ENCODE measurements at regions not wholly inside any gene's neighbourhood (a gene's known extent, or its start where the extent isn't known, plus 50 kb on each side); places are given as distances from the start of the nearest gene placed in this dataset.

DNA sequence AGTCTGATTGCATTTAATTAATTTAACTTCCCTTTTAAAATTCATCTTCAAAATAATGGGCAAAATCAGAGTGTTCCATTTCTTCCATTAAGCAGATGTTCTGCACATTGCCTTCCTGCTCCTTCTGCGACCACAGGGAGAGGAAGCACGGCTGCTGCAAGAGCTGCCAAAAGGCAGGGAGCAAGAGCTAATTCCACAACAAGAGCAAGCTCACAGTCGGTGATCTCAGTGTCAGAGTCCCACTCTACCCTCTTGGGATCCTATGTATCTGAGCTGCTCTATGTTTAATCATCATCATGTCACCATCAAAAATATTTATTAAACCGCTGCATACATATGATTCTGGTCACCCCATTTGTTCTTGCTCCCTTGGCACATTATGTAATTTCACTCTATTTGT is 255.3 kb upstream of the CAMK1G start:
- Mint-ChIP-seq H3K4me3 (no peak overlapping the region), H3K27me3 (ENCODE audit: insufficient read depth) (no peaks in the 10 kb centered on the region; the same call in none of the 2 replicates), H3K9me3 (no peaks in the 10 kb centered on the region), H3K4me1 (ENCODE audit: low read depth) (peaks cover 7% of the 10 kb centered on the region; the same call in 1 of the 2 replicates), H3K27ac (no peak overlapping the region), H3K36me3 (ENCODE audit: low read depth) (no peaks in the 10 kb centered on the region)
- no peak for TF ChIP-seq CTCF (IDR thresholded peaks at IDR 0.05)
- DNase-seq: no peak

DNA sequence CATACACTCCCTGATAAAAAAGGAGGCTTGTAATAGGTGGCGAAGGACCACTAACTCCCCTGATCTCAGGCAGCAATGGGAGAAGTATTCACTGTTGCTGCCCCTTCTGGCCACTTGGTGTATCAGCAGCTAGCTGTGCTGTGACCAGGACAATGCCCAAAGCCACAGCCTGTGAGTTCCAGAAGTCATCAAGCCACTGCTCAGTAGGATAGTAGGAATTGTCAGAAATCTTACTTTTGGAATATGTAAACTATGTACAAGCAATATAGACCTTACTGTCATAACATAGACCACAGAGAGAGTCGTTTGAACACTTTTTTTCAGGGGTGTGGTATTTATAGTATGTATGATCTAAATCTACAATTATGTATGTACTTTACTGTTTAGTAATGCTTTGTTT is 248.3 kb upstream of the CAMK1G start:
- no peaks in the 10 kb centered on the region for H3K36me3 Mint-ChIP-seq (ENCODE audit: low read depth)

DNA sequence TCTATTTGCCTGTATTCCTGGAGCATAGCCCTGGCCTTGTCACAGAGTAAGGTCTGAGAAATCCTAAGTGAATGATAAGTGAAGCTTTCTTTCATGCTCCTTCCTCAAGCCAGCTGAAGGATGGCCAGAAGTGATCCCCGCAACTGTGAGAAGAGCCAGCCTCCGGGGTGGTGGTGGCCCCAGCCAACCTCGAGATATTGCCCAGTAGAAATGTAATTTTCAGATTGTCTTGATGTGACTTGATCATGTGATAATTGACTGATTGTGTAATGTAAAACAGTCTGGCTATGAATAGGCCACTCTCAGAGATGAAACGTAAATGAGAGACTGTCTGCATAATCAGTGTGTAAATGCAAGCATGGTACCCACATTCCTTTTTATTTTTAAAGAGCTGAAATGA is 242.4 kb upstream of the CAMK1G start:
- no peak overlapping the region for H3K4me3 Mint-ChIP-seq
- H3K27ac Mint-ChIP-seq: no peak overlapping the region
- DNase-seq: no peak
- H3K9me3 Mint-ChIP-seq: no peaks in the 10 kb centered on the region
- H3K4me1 Mint-ChIP-seq (ENCODE audit: low read depth): peaks cover 20% of the 10 kb centered on the region
- H3K36me3 Mint-ChIP-seq (ENCODE audit: low read depth): no peaks in the 10 kb centered on the region
- TF ChIP-seq CTCF (IDR thresholded peaks at IDR 0.05): no peak
- H3K27me3 Mint-ChIP-seq (ENCODE audit: insufficient read depth): peaks cover 2% of the 10 kb centered on the region; the same call in 1 of the 2 replicates

More for the DNA sequence above, 248.3 kb upstream of the CAMK1G start:
- Mint-ChIP-seq H3K4me3 (no peak overlapping the region), H3K4me1 (ENCODE audit: low read depth) (peaks cover 8% of the 10 kb centered on the region), H3K27ac (no peak overlapping the region), H3K9me3 (no peaks in the 10 kb centered on the region), H3K27me3 (ENCODE audit: insufficient read depth) (no peaks in the 10 kb centered on the region; the same call in none of the 2 replicates)
- peak; percentile 88 for TF ChIP-seq CTCF (IDR thresholded peaks at IDR 0.05)
- DNase-seq: peak; percentile 38

DNA sequence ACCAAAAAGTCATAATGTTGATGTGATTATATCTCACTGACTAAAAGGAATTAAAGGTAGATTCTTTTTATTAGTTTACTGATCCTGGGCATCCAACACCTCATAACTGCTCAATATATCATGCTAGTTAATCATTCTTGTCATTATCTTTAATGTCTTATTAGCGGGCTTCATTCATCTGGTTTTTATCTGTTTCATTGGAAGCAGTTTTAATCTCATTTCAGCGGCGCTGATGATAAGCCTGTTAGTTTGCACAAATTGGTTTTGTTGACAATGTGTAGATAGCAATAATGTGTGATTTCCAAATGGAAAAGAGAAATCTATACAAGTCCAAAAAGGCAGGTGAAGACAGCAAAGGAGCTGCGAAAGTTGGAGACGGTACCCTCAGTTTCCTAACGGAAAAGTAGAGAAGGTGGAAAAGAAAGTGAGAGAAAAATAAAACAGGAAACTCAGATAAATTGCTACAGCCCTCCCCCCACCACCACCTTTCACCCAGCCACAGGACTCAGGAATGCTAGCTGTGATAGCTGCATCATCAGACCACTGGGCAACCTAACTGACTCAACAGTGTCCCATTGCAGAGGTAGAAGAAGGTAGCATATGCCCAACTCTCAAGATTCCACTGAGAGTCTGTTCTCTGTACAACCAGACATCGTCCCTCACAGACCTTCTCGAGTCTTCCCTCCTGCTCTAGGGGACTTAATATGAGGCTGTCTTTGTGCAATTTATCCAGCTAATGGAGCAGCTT is 241.7 kb upstream of the CAMK1G start:
- no peak overlapping the region for H3K4me3 Mint-ChIP-seq
- no peak for DNase-seq
- no peak for TF ChIP-seq CTCF (IDR thresholded peaks at IDR 0.05)
- H3K9me3 Mint-ChIP-seq: no peaks in the 10 kb centered on the region
- H3K27ac Mint-ChIP-seq: no peak overlapping the region
- H3K36me3 Mint-ChIP-seq (ENCODE audit: low read depth): no peaks in the 10 kb centered on the region
- peaks cover 2% of the 10 kb centered on the region; the same call in 1 of the 2 replicates for H3K27me3 Mint-ChIP-seq (ENCODE audit: insufficient read depth)
- peaks cover 20% of the 10 kb centered on the region for H3K4me1 Mint-ChIP-seq (ENCODE audit: low read depth)

- H3K4me1 Mint-ChIP-seq (ENCODE audit: low read depth): peaks cover 20% of the 10 kb centered on the region
- no peaks in the 10 kb centered on the region for H3K9me3 Mint-ChIP-seq
- no peaks in the 10 kb centered on the region for H3K36me3 Mint-ChIP-seq (ENCODE audit: low read depth)
- H3K27ac Mint-ChIP-seq: peak overlapping the region; percentile 38; the same call in 1 of the 2 replicates
- H3K4me3 Mint-ChIP-seq: peak overlapping the region; percentile 74
- DNase-seq: no peak
- peaks cover 2% of the 10 kb centered on the region; the same call in 1 of the 2 replicates for H3K27me3 Mint-ChIP-seq (ENCODE audit: insufficient read depth)
- TF ChIP-seq CTCF (IDR thresholded peaks at IDR 0.05): no peak
These were observed 240.9 kb upstream of the CAMK1G start for GRCh38 chr1:209342441-209343175.

Data from HFFc6 (cell line).